HG03342 (cell line): ENCODE measurements at regions not wholly inside any gene's neighbourhood (a gene's known extent, or its start where the extent isn't known, plus 50 kb on each side); places are given as distances from the start of the nearest gene placed in this dataset.

ENCODE experiments used
- ATAC-seq: cut with Tn5 transposase; IDR thresholded peaks from one replicate; pipeline ENCODE4 v1.9.1; 2021; ENCODE audit warnings: mild to moderate bottlenecking, moderate library complexity; ENCODE audit not compliant: unreplicated experiment

- no peak for ATAC-seq
Observed at GRCh38 chr22:48250286-48250895, 1487.9 kb downstream of the TBC1D22A start.

GRCh38 chr22:48249713-48250268 lies 1487.3 kb downstream of the TBC1D22A start:
- no peak for ATAC-seq

- no peak for ATAC-seq
Observed at GRCh38 chr22:48248901-48249455, 1486.5 kb downstream of the TBC1D22A start.

GRCh38 chr22:48247829-48248228 lies 1485.4 kb downstream of the TBC1D22A start:
- ATAC-seq, result no peak

GRCh38 chr22:48245196-48245485 lies 1482.7 kb downstream of the TBC1D22A start:
- ATAC-seq, result no peak

GRCh38 chr22:48244388-48245195 lies 1482.1 kb downstream of the TBC1D22A start:
- ATAC-seq, result no peak

- no peak for ATAC-seq
Observed at GRCh38 chr22:48242461-48242864, 1480.0 kb downstream of the TBC1D22A start.

- ATAC-seq, result no peak
Observed at GRCh38 chr22:48241658-48242057, 1479.2 kb downstream of the TBC1D22A start.

- no peak for ATAC-seq
Observed at GRCh38 chr22:48240935-48241230, 1478.4 kb downstream of the TBC1D22A start.

- ATAC-seq, result no peak
Observed at GRCh38 chr22:48240148-48240934, 1477.9 kb downstream of the TBC1D22A start.

- ATAC-seq, result no peak
Observed at GRCh38 chr22:48239461-48240147, 1477.2 kb downstream of the TBC1D22A start.

- no peak for ATAC-seq
Observed at GRCh38 chr22:48238966-48239365, 1476.5 kb downstream of the TBC1D22A start.

- ATAC-seq, result no peak
Observed at GRCh38 chr22:48238284-48238915, 1476.0 kb downstream of the TBC1D22A start.

- ATAC-seq, result no peak
Observed at GRCh38 chr22:48237466-48238283, 1475.2 kb downstream of the TBC1D22A start.

GRCh38 chr22:48236261-48236660 lies 1473.8 kb downstream of the TBC1D22A start:
- no peak for ATAC-seq

GRCh38 chr22:48235744-48236143 lies 1473.3 kb downstream of the TBC1D22A start:
- no peak for ATAC-seq

GRCh38 chr22:48234011-48234410 lies 1471.6 kb downstream of the TBC1D22A start:
- ATAC-seq, result no peak

GRCh38 chr22:48233586-48233985 lies 1471.1 kb downstream of the TBC1D22A start:
- no peak for ATAC-seq

- no peak for ATAC-seq
Observed at GRCh38 chr22:48228468-48228867, 1466.0 kb downstream of the TBC1D22A start.
